Breast epithelium (tissue), 3 donors: ENCODE measurements at regions not wholly inside any gene's neighbourhood (a gene's known extent, or its start where the extent isn't known, plus 50 kb on each side); places are given as distances from the start of the nearest gene placed in this dataset.

Experiments
- POLR2AphosphoS5 ChIP-seq, 3 donors: sonication (generic); formaldehyde crosslinking; IDR thresholded peaks; one replicate each; pipeline ENCODE4 v1.6.1; 2017; ENCODE audit warnings: antibody characterized with exemption in 3 of 3
- TF ChIP-seq, protein P1 (sequence below), 3 donors: fragments of 450-650 bp; IDR thresholded peaks; one replicate each; pipeline ENCODE4 v1.5.1; 2016 to 2017; ENCODE audit warnings: antibody characterized with exemption in 3 of 3, mild to moderate bottlenecking in 3 of 3, moderate library complexity in 3 of 3

DNA sequence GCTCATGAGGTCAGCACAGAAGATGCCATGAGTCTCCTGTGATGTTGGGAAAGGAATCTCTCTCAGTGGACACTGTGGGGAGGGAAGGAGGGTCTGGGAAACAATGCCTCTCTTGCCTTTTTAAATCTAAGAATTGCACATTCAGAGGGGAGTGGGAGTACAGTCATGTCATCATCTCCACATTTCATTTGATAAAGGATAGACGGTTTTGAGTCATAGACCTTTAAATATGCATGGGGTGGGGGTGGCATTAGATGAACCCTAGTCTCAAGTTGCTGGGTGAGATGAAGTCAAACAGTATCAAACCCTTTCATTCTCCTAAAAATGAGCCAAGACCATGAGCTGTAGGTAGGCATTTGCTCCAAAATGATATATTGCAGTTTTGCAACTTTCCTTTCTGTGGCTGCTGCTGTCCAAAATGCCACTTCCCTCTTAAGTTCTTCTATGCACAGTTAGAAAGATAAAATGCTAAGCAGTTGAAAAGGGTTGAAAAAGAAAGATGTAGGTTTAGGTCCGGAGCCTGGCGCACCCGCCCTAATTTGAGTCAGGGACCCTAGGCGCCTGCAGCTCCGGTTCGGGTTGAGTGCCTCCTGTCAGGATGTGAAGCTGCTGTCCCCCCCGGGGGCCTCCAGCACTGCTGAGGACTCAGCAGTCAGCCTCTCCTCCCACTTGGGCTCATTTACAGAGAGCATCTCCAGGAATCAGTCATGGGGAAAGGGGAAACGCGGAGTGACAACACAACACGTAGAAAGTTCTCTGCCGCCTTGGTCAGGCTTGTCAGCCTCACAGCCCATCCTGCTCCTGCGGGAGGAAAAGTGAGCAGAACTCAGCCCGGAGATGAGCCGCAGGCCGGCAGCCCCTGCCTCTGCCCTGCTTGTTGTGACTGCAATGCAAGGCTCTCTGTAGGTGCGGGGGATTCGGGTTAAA lies 479.3 kb upstream of the RUNX1 start:
- TF ChIP-seq, protein P1, sequence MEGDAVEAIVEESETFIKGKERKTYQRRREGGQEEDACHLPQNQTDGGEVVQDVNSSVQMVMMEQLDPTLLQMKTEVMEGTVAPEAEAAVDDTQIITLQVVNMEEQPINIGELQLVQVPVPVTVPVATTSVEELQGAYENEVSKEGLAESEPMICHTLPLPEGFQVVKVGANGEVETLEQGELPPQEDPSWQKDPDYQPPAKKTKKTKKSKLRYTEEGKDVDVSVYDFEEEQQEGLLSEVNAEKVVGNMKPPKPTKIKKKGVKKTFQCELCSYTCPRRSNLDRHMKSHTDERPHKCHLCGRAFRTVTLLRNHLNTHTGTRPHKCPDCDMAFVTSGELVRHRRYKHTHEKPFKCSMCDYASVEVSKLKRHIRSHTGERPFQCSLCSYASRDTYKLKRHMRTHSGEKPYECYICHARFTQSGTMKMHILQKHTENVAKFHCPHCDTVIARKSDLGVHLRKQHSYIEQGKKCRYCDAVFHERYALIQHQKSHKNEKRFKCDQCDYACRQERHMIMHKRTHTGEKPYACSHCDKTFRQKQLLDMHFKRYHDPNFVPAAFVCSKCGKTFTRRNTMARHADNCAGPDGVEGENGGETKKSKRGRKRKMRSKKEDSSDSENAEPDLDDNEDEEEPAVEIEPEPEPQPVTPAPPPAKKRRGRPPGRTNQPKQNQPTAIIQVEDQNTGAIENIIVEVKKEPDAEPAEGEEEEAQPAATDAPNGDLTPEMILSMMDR (IDR thresholded peaks at IDR 0.05), result no peak
- TF ChIP-seq POLR2AphosphoS5 (IDR thresholded peaks at IDR 0.05), result no peak
